ENCODE measurements at regions not wholly inside any gene's neighbourhood (a gene's known extent, or its start where the extent isn't known, plus 50 kb on each side); places are given as distances from the start of the nearest gene placed in this dataset.

GRCh38 chr2:145273840-145274239 is 753.9 kb upstream of the ZEB2 start:
- no peaks in the 10 kb centered on the region for H3K36me3 ChIP-seq (ENCODE audit: control insufficient read depth in 3 of 3, insufficient read depth in 3 of 3, low read length in 3 of 3)
- no peak overlapping the region for H3K4me3 ChIP-seq (ENCODE audit: low read length in 3 of 3)
- H3K27ac ChIP-seq (ENCODE audit: low read depth, low read length) = no peak overlapping the region
- no peaks in the 10 kb centered on the region for H3K4me1 ChIP-seq (ENCODE audit: control insufficient read depth in 3 of 3, insufficient read depth in 3 of 3, low read length in 3 of 3)
- H3K9me3 ChIP-seq (ENCODE audit: control insufficient read depth in 3 of 3, low read length in 3 of 3) = peaks cover 0 to 3% (median 0%) of the 10 kb centered on the region in 3 donors
- H3K27me3 ChIP-seq (ENCODE audit: control insufficient read depth in 3 of 3, insufficient read depth in 3 of 3, low read length in 3 of 3) = no peaks in the 10 kb centered on the region
- H3K9ac ChIP-seq (ENCODE audit: low read depth in 1 of 3, low read length in 3 of 3) = no peak overlapping the region

- no peak overlapping the region for H3K4me3 ChIP-seq (ENCODE audit: low read length in 3 of 3)
- H3K27ac ChIP-seq (ENCODE audit: low read depth, low read length) = no peak overlapping the region
- no peak overlapping the region for H3K9ac ChIP-seq (ENCODE audit: low read depth in 1 of 3, low read length in 3 of 3)
- H3K27me3 ChIP-seq (ENCODE audit: control insufficient read depth in 3 of 3, insufficient read depth in 3 of 3, low read length in 3 of 3) = no peaks in the 10 kb centered on the region
- H3K4me1 ChIP-seq (ENCODE audit: control insufficient read depth in 3 of 3, insufficient read depth in 3 of 3, low read length in 3 of 3) = no peaks in the 10 kb centered on the region
- H3K36me3 ChIP-seq (ENCODE audit: control insufficient read depth in 3 of 3, insufficient read depth in 3 of 3, low read length in 3 of 3) = no peaks in the 10 kb centered on the region
- peaks cover 0 to 3% (median 0%) of the 10 kb centered on the region in 3 donors for H3K9me3 ChIP-seq (ENCODE audit: control insufficient read depth in 3 of 3, low read length in 3 of 3)
Observed at GRCh38 chr2:145268931-145269330, 749.0 kb upstream of the ZEB2 start.

- Histone ChIP-seq H3K4me3 (ENCODE audit: low read length in 3 of 3) (no peak overlapping the region), H3K9ac (ENCODE audit: low read depth in 1 of 3, low read length in 3 of 3) (no peak overlapping the region), H3K9me3 (ENCODE audit: control insufficient read depth in 3 of 3, low read length in 3 of 3) (no peaks in the 10 kb centered on the region)
Observed at GRCh38 chr2:145267451-145267850, 747.5 kb upstream of the ZEB2 start.

GRCh38 chr2:145265244-145265643 is 745.3 kb upstream of the ZEB2 start:
- H3K4me3 ChIP-seq (ENCODE audit: low read length in 3 of 3) = no peak overlapping the region
- no peak overlapping the region for H3K9ac ChIP-seq (ENCODE audit: low read depth in 1 of 3, low read length in 3 of 3)
- H3K36me3 ChIP-seq (ENCODE audit: control insufficient read depth in 3 of 3, insufficient read depth in 3 of 3, low read length in 3 of 3) = no peaks in the 10 kb centered on the region
- H3K9me3 ChIP-seq (ENCODE audit: control insufficient read depth in 3 of 3, low read length in 3 of 3) = no peaks in the 10 kb centered on the region
- no peak overlapping the region for H3K27ac ChIP-seq (ENCODE audit: low read depth, low read length)
- no peaks in the 10 kb centered on the region for H3K27me3 ChIP-seq (ENCODE audit: control insufficient read depth in 3 of 3, insufficient read depth in 3 of 3, low read length in 3 of 3)
- no peaks in the 10 kb centered on the region for H3K4me1 ChIP-seq (ENCODE audit: control insufficient read depth in 3 of 3, insufficient read depth in 3 of 3, low read length in 3 of 3)

More at GRCh38 chr2:145267451-145267850, 747.5 kb upstream of the ZEB2 start:
- no peaks in the 10 kb centered on the region for H3K36me3 ChIP-seq (ENCODE audit: control insufficient read depth in 3 of 3, insufficient read depth in 3 of 3, low read length in 3 of 3)
- H3K27me3 ChIP-seq (ENCODE audit: control insufficient read depth in 3 of 3, insufficient read depth in 3 of 3, low read length in 3 of 3) = no peaks in the 10 kb centered on the region
- no peaks in the 10 kb centered on the region for H3K4me1 ChIP-seq (ENCODE audit: control insufficient read depth in 3 of 3, insufficient read depth in 3 of 3, low read length in 3 of 3)
- H3K27ac ChIP-seq (ENCODE audit: low read depth, low read length) = no peak overlapping the region

GRCh38 chr2:145260674-145261073 is 740.8 kb upstream of the ZEB2 start:
- no peak overlapping the region for H3K4me3 ChIP-seq (ENCODE audit: low read length in 3 of 3)
- no peaks in the 10 kb centered on the region for H3K36me3 ChIP-seq (ENCODE audit: control insufficient read depth in 3 of 3, insufficient read depth in 3 of 3, low read length in 3 of 3)
- H3K9ac ChIP-seq (ENCODE audit: low read depth in 1 of 3, low read length in 3 of 3) = no peak overlapping the region
- H3K27me3 ChIP-seq (ENCODE audit: control insufficient read depth in 3 of 3, insufficient read depth in 3 of 3, low read length in 3 of 3) = no peaks in the 10 kb centered on the region
- no peaks in the 10 kb centered on the region for H3K4me1 ChIP-seq (ENCODE audit: control insufficient read depth in 3 of 3, insufficient read depth in 3 of 3, low read length in 3 of 3)
- H3K27ac ChIP-seq (ENCODE audit: low read depth, low read length) = no peak overlapping the region
- H3K9me3 ChIP-seq (ENCODE audit: control insufficient read depth in 3 of 3, low read length in 3 of 3) = no peaks in the 10 kb centered on the region

GRCh38 chr2:145260081-145260480 is 740.2 kb upstream of the ZEB2 start:
- Histone ChIP-seq H3K27me3 (ENCODE audit: control insufficient read depth in 3 of 3, insufficient read depth in 3 of 3, low read length in 3 of 3) (no peaks in the 10 kb centered on the region), H3K27ac (ENCODE audit: low read depth, low read length) (no peak overlapping the region), H3K4me3 (ENCODE audit: low read length in 3 of 3) (no peak overlapping the region), H3K9ac (ENCODE audit: low read depth in 1 of 3, low read length in 3 of 3) (no peak overlapping the region), H3K9me3 (ENCODE audit: control insufficient read depth in 3 of 3, low read length in 3 of 3) (no peaks in the 10 kb centered on the region), H3K4me1 (ENCODE audit: control insufficient read depth in 3 of 3, insufficient read depth in 3 of 3, low read length in 3 of 3) (no peaks in the 10 kb centered on the region), H3K36me3 (ENCODE audit: control insufficient read depth in 3 of 3, insufficient read depth in 3 of 3, low read length in 3 of 3) (no peaks in the 10 kb centered on the region)

DNA sequence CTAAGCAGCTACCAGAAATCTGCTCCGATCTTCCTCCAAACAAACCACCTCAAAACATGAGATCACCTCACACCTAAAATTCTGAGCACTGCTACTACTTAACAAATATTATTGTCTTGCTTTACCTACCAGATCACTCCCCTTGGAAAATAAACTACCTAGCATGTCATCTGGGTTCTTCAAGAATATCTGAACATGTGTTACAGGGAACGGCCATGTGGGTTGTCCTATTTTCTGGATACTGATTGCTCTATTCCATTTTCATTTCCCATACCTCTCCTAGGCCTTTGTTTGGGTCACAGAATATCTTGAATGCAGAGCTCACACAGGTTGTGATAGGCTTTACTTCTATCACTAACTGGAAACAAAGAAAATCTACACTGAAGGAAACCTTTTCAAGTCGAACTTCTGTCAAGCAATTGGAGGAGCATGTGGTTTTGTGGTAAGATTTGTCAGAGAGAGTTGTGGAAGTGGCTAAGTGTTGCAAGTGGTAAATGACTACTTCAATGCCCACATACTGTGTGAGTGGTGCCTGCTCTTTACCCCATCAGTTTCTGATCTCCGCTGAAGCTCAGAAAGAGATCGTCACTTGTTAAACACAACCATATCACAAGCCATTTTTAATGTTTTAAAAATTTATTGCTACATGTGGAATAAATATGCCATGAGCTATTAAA is 739.1 kb upstream of the ZEB2 start:
- Histone ChIP-seq H3K36me3 (ENCODE audit: control insufficient read depth in 3 of 3, insufficient read depth in 3 of 3, low read length in 3 of 3) (no peaks in the 10 kb centered on the region), H3K4me3 (ENCODE audit: low read length in 3 of 3) (no peak overlapping the region), H3K27me3 (ENCODE audit: control insufficient read depth in 3 of 3, insufficient read depth in 3 of 3, low read length in 3 of 3) (no peaks in the 10 kb centered on the region), H3K27ac (ENCODE audit: low read depth, low read length) (no peak overlapping the region), H3K9ac (ENCODE audit: low read depth in 1 of 3, low read length in 3 of 3) (no peak overlapping the region), H3K4me1 (ENCODE audit: control insufficient read depth in 3 of 3, insufficient read depth in 3 of 3, low read length in 3 of 3) (no peaks in the 10 kb centered on the region), H3K9me3 (ENCODE audit: control insufficient read depth in 3 of 3, low read length in 3 of 3) (no peaks in the 10 kb centered on the region)

- Histone ChIP-seq H3K27me3 (ENCODE audit: control insufficient read depth in 3 of 3, insufficient read depth in 3 of 3, low read length in 3 of 3) (no peaks in the 10 kb centered on the region), H3K4me1 (ENCODE audit: control insufficient read depth in 3 of 3, insufficient read depth in 3 of 3, low read length in 3 of 3) (no peaks in the 10 kb centered on the region), H3K9ac (ENCODE audit: low read depth in 1 of 3, low read length in 3 of 3) (no peak overlapping the region)
Observed at GRCh38 chr2:145257931-145258330, 738.0 kb upstream of the ZEB2 start.

DNA sequence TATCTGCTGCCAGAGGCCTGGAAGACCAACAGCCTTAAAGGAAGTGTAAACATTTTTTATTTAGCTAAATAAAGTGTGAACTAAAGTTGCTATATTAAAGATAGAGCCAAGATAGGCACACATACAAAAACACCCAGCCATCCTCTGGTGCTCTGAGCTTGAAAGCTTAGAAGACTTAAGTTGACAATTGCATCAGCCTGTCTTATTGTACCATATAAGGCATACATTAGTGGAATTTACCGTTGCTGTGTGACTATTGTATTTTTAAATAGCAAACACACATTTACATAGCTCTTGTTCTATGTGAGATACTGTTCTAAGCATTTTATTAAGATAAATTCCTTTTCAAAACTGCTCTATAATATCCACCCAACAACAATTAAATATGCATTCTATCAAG is 736.6 kb upstream of the ZEB2 start:
- no peak overlapping the region for H3K4me3 ChIP-seq (ENCODE audit: low read length in 3 of 3)
- no peaks in the 10 kb centered on the region for H3K9me3 ChIP-seq (ENCODE audit: control insufficient read depth in 3 of 3, low read length in 3 of 3)
- H3K9ac ChIP-seq (ENCODE audit: low read depth in 1 of 3, low read length in 3 of 3) = no peak overlapping the region
- no peaks in the 10 kb centered on the region for H3K36me3 ChIP-seq (ENCODE audit: control insufficient read depth in 3 of 3, insufficient read depth in 3 of 3, low read length in 3 of 3)
- H3K27me3 ChIP-seq (ENCODE audit: control insufficient read depth in 3 of 3, insufficient read depth in 3 of 3, low read length in 3 of 3) = no peaks in the 10 kb centered on the region
- no peaks in the 10 kb centered on the region for H3K4me1 ChIP-seq (ENCODE audit: control insufficient read depth in 3 of 3, insufficient read depth in 3 of 3, low read length in 3 of 3)
- no peak overlapping the region for H3K27ac ChIP-seq (ENCODE audit: low read depth, low read length)

More at GRCh38 chr2:145257931-145258330, 738.0 kb upstream of the ZEB2 start:
- no peak overlapping the region for H3K4me3 ChIP-seq (ENCODE audit: low read length in 3 of 3)
- no peaks in the 10 kb centered on the region for H3K9me3 ChIP-seq (ENCODE audit: control insufficient read depth in 3 of 3, low read length in 3 of 3)
- H3K36me3 ChIP-seq (ENCODE audit: control insufficient read depth in 3 of 3, insufficient read depth in 3 of 3, low read length in 3 of 3) = no peaks in the 10 kb centered on the region
- no peak overlapping the region for H3K27ac ChIP-seq (ENCODE audit: low read depth, low read length)

DNA sequence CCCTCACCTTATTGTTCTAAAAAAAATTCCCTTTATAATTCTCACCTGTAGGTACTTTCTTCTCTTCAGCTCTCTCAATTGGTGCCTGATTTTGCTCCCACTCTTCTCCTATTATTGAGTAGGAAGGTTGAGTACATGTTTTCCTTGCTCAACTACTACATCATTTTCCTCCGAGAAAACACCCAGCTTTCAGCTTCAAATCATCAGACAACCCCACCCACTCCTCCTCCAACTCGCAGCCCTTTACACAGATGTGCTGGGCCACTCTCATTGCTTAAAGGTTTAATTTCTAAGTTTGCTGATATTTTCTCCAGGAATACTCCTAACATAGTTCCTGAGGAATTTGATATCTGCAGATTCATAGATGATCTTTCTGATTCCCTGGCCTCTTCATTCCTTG is 734.4 kb upstream of the ZEB2 start:
- H3K27me3 ChIP-seq (ENCODE audit: control insufficient read depth in 3 of 3, insufficient read depth in 3 of 3, low read length in 3 of 3) = no peaks in the 10 kb centered on the region

More for the DNA sequence above, 734.4 kb upstream of the ZEB2 start:
- Histone ChIP-seq H3K9ac (ENCODE audit: low read depth in 1 of 3, low read length in 3 of 3) (no peak overlapping the region), H3K4me3 (ENCODE audit: low read length in 3 of 3) (no peak overlapping the region), H3K27ac (ENCODE audit: low read depth, low read length) (no peak overlapping the region), H3K36me3 (ENCODE audit: control insufficient read depth in 3 of 3, insufficient read depth in 3 of 3, low read length in 3 of 3) (no peaks in the 10 kb centered on the region), H3K4me1 (ENCODE audit: control insufficient read depth in 3 of 3, insufficient read depth in 3 of 3, low read length in 3 of 3) (no peaks in the 10 kb centered on the region), H3K9me3 (ENCODE audit: control insufficient read depth in 3 of 3, low read length in 3 of 3) (no peaks in the 10 kb centered on the region)

All from skeletal muscle tissue (tissue), 3 donors.